Heart left ventricle (tissue), 13 donors: ENCODE measurements at regions not wholly inside any gene's neighbourhood (a gene's known extent, or its start where the extent isn't known, plus 50 kb on each side); places are given as distances from the start of the nearest gene placed in this dataset.

ENCODE experiments used
- POLR2A ChIP-seq, 2 donors: fragments of 450-650 bp; IDR thresholded peaks; one replicate each; pipeline ENCODE4 v1.6.1; 2017; ENCODE audit warnings: antibody characterized with exemption in 2 of 2, mild to moderate bottlenecking in 2 of 2, moderate library complexity in 2 of 2
- TF ChIP-seq, protein P1 (sequence below), 12 donors: fragments of 200-600 bp; sonication (generic) in 4 of 12; IDR thresholded peaks; one replicate each; pipeline versions ENCODE4 v1.5.0 to v1.8.0; 2018 to 2022; ENCODE audit warnings: antibody characterized with exemption in 12 of 12, mild to moderate bottlenecking in 5 of 12
- donor health status: ischemic (EF 13 %, LVEDD 7.1; RV severe dilation, severe dysfunction).
- donor health status: DM: no; HTN: yes; CAD: no.
- donor health status: DM: no; HTN: no; CAD: no.
- donor health status: ischemic (EF 25% LVEDD 6.9; RV normal size, moderate dysfunction).
- donor health status: ischemic (EF 25% LVEDD 5.7; RV mildly dilated, moderate dysfunction).
- donor health status: ischemic (EF 35%, LVEDD 5.7; RV mildly dilated, moderate dysfunction).
- donor health status: nonischemic (EF 11% LVEDD 7.7; RV severe dilation, severe dysfunction).
- donor health status: DM: yes; HTN: yes; CAD: no.
- donor health status: PGD.
- donor health status: ischemic (EF 29% LVEDD 5.4; RV normal size, mild dysfunction).
- donor health status: nonischemic (EF 23%, LVEDD 6.1; RV moderate dilation, normal function).

DNA sequence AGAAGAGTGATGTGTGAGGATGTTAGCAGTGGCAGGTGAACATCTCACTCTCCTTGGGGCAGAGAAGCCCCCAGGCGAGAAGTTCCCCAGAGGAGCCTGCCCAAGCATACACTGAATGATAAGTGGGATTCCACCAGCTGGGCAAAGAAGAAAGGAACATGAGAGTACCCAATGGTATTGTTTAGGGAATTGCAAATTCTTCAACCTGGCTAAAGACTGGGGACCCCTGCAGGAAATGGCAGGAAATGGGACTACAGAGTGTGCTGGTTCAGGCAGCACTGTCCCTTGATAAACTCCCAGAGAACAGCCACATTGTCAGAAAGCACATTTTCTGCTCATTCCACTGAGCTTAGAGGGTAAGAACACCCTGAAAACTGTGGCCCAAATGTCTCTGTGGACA is 121.3 kb downstream of the RPS29 start:
- no peak for TF ChIP-seq POLR2A (IDR thresholded peaks at IDR 0.05)
- TF ChIP-seq, protein P1, sequence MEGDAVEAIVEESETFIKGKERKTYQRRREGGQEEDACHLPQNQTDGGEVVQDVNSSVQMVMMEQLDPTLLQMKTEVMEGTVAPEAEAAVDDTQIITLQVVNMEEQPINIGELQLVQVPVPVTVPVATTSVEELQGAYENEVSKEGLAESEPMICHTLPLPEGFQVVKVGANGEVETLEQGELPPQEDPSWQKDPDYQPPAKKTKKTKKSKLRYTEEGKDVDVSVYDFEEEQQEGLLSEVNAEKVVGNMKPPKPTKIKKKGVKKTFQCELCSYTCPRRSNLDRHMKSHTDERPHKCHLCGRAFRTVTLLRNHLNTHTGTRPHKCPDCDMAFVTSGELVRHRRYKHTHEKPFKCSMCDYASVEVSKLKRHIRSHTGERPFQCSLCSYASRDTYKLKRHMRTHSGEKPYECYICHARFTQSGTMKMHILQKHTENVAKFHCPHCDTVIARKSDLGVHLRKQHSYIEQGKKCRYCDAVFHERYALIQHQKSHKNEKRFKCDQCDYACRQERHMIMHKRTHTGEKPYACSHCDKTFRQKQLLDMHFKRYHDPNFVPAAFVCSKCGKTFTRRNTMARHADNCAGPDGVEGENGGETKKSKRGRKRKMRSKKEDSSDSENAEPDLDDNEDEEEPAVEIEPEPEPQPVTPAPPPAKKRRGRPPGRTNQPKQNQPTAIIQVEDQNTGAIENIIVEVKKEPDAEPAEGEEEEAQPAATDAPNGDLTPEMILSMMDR (IDR thresholded peaks at IDR 0.05), result no peak
